Liver (tissue), 8 donors: ENCODE measurements at regions not wholly inside any gene's neighbourhood (a gene's known extent, or its start where the extent isn't known, plus 50 kb on each side); places are given as distances from the start of the nearest gene placed in this dataset.

Experiments used
- DNase-seq: peaks from one replicate; pipeline ENCODE4 v3.0.0-alpha.2; 2017; ENCODE audit warnings: low spot score
- H3K27ac ChIP-seq, 2 donors: one replicate each; pipeline ENCODE4 v1.7.0; 2013; ENCODE audit warnings: inconsistent platforms in 2 of 2, low read length in 2 of 2, control low read depth in 1 of 2, low read depth in 1 of 2, mild to moderate bottlenecking in 1 of 2
- H3K27me3 ChIP-seq, 4 donors: one replicate each; pipeline versions ENCODE4 v1.6.1 to v1.7.0; 2013; ENCODE audit warnings: low read length in 3 of 4, inconsistent platforms in 1 of 4, mild to moderate bottlenecking in 1 of 4, moderate library complexity in 1 of 4; ENCODE audit not compliant: control insufficient read depth in 4 of 4, insufficient read depth in 4 of 4
- H3K36me3 ChIP-seq, 4 donors: one replicate each; pipeline versions ENCODE4 v1.6.1 to v1.7.0; 2013; ENCODE audit warnings: low read length in 3 of 4, mild to moderate bottlenecking in 3 of 4, low read depth in 1 of 4, moderate library complexity in 1 of 4; ENCODE audit not compliant: control insufficient read depth in 4 of 4, insufficient read depth in 3 of 4
- H3K4me1 ChIP-seq, 4 donors: one replicate each; pipeline versions ENCODE4 v1.6.1 to v1.7.0; 2013; ENCODE audit warnings: low read length in 3 of 4, mild to moderate bottlenecking in 3 of 4, moderate library complexity in 1 of 4; ENCODE audit not compliant: control insufficient read depth in 4 of 4, insufficient read depth in 4 of 4
- H3K4me3 ChIP-seq, 3 donors: one replicate each; pipeline versions ENCODE4 v1.6.1 to v1.7.0; 2013; ENCODE audit warnings: low read length in 3 of 3, control low read depth in 1 of 3, low read depth in 1 of 3, mild to moderate bottlenecking in 1 of 3
- H3K9ac ChIP-seq, 2 donors: one replicate each; pipeline ENCODE4 v1.7.0; 2013; ENCODE audit warnings: low read length in 2 of 2, mild to moderate bottlenecking in 2 of 2, moderate library complexity in 2 of 2, control low read depth in 1 of 2, low read depth in 1 of 2
- H3K9me3 ChIP-seq, 4 donors: one replicate each; pipeline versions ENCODE4 v1.6.1 to v1.7.0; 2013; ENCODE audit warnings: low read length in 3 of 4; ENCODE audit not compliant: control insufficient read depth in 4 of 4
- ATF3 ChIP-seq: IDR thresholded peaks from 2 replicates; pipeline ENCODE4 v1.6.1; 2016; ENCODE audit warnings: antibody characterized with exemption
- CTCF ChIP-seq: fragments of 150-350 bp; IDR thresholded peaks from 2 replicates; pipeline ENCODE4 v1.5.1; 2017; ENCODE audit warnings: improper control_type of control experiment, low read depth, low read length; ENCODE audit not compliant: missing input control
- EGR1 ChIP-seq, 2 donors: IDR thresholded peaks; 2 replicates each; pipeline ENCODE4 v1.6.1; 2016 to 2018; ENCODE audit warnings: antibody characterized with exemption in 2 of 2, low read depth in 2 of 2
- FOXA2 ChIP-seq: IDR thresholded peaks from 2 replicates; pipeline ENCODE4 v1.6.1; 2016; ENCODE audit warnings: antibody characterized with exemption
- GABPA ChIP-seq, 2 donors: IDR thresholded peaks in 1 of 2; conservative IDR thresholded peaks in 1 of 2; 2 replicates each; pipeline ENCODE4 v1.6.1; 2016; ENCODE audit warnings: antibody characterized with exemption in 2 of 2, mild to moderate bottlenecking in 1 of 2, moderate library complexity in 1 of 2
- HNF4A ChIP-seq, 2 donors: conservative IDR thresholded peaks; 2 replicates each; pipeline ENCODE4 v1.6.1; 2016; ENCODE audit warnings: antibody characterized with exemption in 2 of 2, mild to moderate bottlenecking in 2 of 2
- HNF4G ChIP-seq: IDR thresholded peaks from 2 replicates; pipeline ENCODE4 v1.6.1; 2016; ENCODE audit warnings: antibody characterized with exemption
- JUND ChIP-seq, 2 donors: IDR thresholded peaks; 2 replicates each; pipeline ENCODE4 v1.6.1; 2016; ENCODE audit warnings: antibody characterized with exemption in 2 of 2
- NR2F2 ChIP-seq: IDR thresholded peaks from 2 replicates; pipeline ENCODE4 v1.6.1; 2016; ENCODE audit warnings: antibody characterized with exemption
- RAD21 ChIP-seq, 2 donors: IDR thresholded peaks; 2 replicates each; pipeline ENCODE4 v1.6.1; 2016; ENCODE audit warnings: antibody characterized with exemption in 2 of 2, mild to moderate bottlenecking in 2 of 2
- SP1 ChIP-seq: IDR thresholded peaks from 2 replicates; pipeline ENCODE4 v1.6.1; 2018; ENCODE audit warnings: antibody characterized with exemption, mild to moderate bottlenecking
- TAF1 ChIP-seq: conservative IDR thresholded peaks from 2 replicates; pipeline ENCODE4 v1.6.1; 2016; ENCODE audit warnings: antibody characterized with exemption, mild to moderate bottlenecking
- YY1 ChIP-seq: IDR thresholded peaks from 2 replicates; pipeline ENCODE4 v1.6.1; 2016; ENCODE audit warnings: antibody characterized with exemption, mild to moderate bottlenecking
- WGBS: extraction: QIAGEN DNeasy Blood & Tissue Kit; methylation state at CpG from one replicate; pipeline ENCODE4 v1.1.7; 2013; 5-methylcytosine and 5-hydroxymethylcytosine counted together
- TF ChIP-seq, protein P1 (sequence below): IDR thresholded peaks from 2 replicates; pipeline ENCODE4 v1.6.1; 2016; ENCODE audit warnings: antibody characterized with exemption
- TF ChIP-seq, protein P2 (sequence below): IDR thresholded peaks from 2 replicates; pipeline ENCODE4 v1.6.1; 2016; ENCODE audit warnings: antibody characterized with exemption, mild to moderate bottlenecking
- TF ChIP-seq, protein P3 (sequence below): IDR thresholded peaks from 2 replicates; pipeline ENCODE4 v1.6.1; 2016; ENCODE audit warnings: antibody characterized with exemption
- donor health status: healthy.
- donor health status: healthy.
- donor health status: healthy.
- donor health status: healthy.
- donor health status: healthy.

DNA sequence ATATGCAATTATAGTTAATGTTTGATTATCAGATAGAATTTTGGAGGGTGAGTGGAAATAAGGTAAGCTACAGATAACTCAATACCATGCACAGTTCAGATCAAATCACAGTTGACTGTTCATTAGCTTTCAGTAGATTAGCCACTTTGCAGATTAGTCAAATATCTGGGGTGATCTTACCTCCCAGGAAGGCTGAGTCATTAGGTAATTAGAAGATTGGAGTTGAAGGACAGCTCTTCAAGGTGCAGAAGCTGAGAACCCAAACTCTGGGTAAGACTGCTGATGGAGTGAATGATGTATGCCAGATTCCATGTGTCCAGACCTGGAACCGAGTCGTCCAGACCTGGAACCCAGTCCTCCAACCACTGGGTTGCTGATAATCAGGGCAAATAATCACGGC is 262.8 kb upstream of the UBE2E3 start:
- no peaks in the 10 kb centered on the region for H3K9me3 ChIP-seq

More for the DNA sequence above, 262.8 kb upstream of the UBE2E3 start:
- DNase-seq = no peak
- H3K27ac ChIP-seq = no peak overlapping the region
- H3K4me1 ChIP-seq = peaks cover 0 to 4% (median 2%) of the 10 kb centered on the region in 4 donors
- no peak overlapping the region for H3K9ac ChIP-seq
- TF ChIP-seq FOXA2 = no peak
- TF ChIP-seq YY1 = no peak
- no peak for TF ChIP-seq ATF3
- TF ChIP-seq NR2F2 = no peak
- TF ChIP-seq RAD21 (IDR thresholded peaks at IDR 0.05) = no peak
- no peak for TF ChIP-seq GABPA (IDR thresholded peaks at IDR 0.05 in 1 of 2, conservative IDR thresholded peaks at IDR 0.05 in 1 of 2)
- TF ChIP-seq, protein P1, sequence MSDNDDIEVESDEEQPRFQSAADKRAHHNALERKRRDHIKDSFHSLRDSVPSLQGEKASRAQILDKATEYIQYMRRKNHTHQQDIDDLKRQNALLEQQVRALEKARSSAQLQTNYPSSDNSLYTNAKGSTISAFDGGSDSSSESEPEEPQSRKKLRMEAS = no peak
- TF ChIP-seq CTCF = no peak
- no peak for TF ChIP-seq SP1
- no peak for TF ChIP-seq TAF1
- TF ChIP-seq, protein P2, sequence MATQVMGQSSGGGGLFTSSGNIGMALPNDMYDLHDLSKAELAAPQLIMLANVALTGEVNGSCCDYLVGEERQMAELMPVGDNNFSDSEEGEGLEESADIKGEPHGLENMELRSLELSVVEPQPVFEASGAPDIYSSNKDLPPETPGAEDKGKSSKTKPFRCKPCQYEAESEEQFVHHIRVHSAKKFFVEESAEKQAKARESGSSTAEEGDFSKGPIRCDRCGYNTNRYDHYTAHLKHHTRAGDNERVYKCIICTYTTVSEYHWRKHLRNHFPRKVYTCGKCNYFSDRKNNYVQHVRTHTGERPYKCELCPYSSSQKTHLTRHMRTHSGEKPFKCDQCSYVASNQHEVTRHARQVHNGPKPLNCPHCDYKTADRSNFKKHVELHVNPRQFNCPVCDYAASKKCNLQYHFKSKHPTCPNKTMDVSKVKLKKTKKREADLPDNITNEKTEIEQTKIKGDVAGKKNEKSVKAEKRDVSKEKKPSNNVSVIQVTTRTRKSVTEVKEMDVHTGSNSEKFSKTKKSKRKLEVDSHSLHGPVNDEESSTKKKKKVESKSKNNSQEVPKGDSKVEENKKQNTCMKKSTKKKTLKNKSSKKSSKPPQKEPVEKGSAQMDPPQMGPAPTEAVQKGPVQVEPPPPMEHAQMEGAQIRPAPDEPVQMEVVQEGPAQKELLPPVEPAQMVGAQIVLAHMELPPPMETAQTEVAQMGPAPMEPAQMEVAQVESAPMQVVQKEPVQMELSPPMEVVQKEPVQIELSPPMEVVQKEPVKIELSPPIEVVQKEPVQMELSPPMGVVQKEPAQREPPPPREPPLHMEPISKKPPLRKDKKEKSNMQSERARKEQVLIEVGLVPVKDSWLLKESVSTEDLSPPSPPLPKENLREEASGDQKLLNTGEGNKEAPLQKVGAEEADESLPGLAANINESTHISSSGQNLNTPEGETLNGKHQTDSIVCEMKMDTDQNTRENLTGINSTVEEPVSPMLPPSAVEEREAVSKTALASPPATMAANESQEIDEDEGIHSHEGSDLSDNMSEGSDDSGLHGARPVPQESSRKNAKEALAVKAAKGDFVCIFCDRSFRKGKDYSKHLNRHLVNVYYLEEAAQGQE = no peak
- no peak for TF ChIP-seq HNF4G
- TF ChIP-seq HNF4A (conservative IDR thresholded peaks at IDR 0.05) = no peak
- TF ChIP-seq JUND (IDR thresholded peaks at IDR 0.05) = no peak
- TF ChIP-seq, protein P3, sequence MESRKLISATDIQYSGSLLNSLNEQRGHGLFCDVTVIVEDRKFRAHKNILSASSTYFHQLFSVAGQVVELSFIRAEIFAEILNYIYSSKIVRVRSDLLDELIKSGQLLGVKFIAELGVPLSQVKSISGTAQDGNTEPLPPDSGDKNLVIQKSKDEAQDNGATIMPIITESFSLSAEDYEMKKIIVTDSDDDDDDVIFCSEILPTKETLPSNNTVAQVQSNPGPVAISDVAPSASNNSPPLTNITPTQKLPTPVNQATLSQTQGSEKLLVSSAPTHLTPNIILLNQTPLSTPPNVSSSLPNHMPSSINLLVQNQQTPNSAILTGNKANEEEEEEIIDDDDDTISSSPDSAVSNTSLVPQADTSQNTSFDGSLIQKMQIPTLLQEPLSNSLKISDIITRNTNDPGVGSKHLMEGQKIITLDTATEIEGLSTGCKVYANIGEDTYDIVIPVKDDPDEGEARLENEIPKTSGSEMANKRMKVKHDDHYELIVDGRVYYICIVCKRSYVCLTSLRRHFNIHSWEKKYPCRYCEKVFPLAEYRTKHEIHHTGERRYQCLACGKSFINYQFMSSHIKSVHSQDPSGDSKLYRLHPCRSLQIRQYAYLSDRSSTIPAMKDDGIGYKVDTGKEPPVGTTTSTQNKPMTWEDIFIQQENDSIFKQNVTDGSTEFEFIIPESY = no peak
- no peak for TF ChIP-seq EGR1 (IDR thresholded peaks at IDR 0.05; ENCODE audit: low read depth in 2 of 2)
- no peaks in the 10 kb centered on the region for H3K36me3 ChIP-seq
- H3K27me3 ChIP-seq = no peaks in the 10 kb centered on the region
- H3K4me3 ChIP-seq = no peak overlapping the region
- 91% methylated on average over 3 of the region's 3 CpGs for WGBS
